ENCODE measurements at regions not wholly inside any gene's neighbourhood (a gene's known extent, or its start where the extent isn't known, plus 50 kb on each side); places are given as distances from the start of the nearest gene placed in this dataset.

- no peak overlapping the region for H3K27ac ChIP-seq (replicated peaks in 1 of 4)
- no peaks in the 10 kb centered on the region for H3K27me3 ChIP-seq
- no peak overlapping the region for H3K4me3 ChIP-seq
- H3K36me3 ChIP-seq = no peaks in the 10 kb centered on the region
- TF ChIP-seq POLR2AphosphoS5 (IDR thresholded peaks at IDR 0.05) = no peak
- intact Hi-C loops (cut with DNase I) = no loop called here
- 54% methylated on average over 7 of the region's 7 CpGs for WGBS
- no peak for DNase-seq (ENCODE audit: extremely low spot score)
- H3K9me3 ChIP-seq = peaks cover 0 to 8% (median 3%) of the 10 kb centered on the region in 4 donors
- no peaks in the 10 kb centered on the region for H3K4me1 ChIP-seq
Measured at GRCh38 chr9:29691758-29692407, 2118.6 kb upstream of the C9orf72 start.

GRCh38 chr9:29697011-29697410, 2123.7 kb upstream of the C9orf72 start:
- no peak for DNase-seq (ENCODE audit: extremely low spot score)
- H3K36me3 ChIP-seq = no peaks in the 10 kb centered on the region
- H3K4me3 ChIP-seq = no peak overlapping the region
- no peaks in the 10 kb centered on the region for H3K4me1 ChIP-seq
- H3K27ac ChIP-seq (replicated peaks in 1 of 4) = no peak overlapping the region
- TF ChIP-seq, protein P1, sequence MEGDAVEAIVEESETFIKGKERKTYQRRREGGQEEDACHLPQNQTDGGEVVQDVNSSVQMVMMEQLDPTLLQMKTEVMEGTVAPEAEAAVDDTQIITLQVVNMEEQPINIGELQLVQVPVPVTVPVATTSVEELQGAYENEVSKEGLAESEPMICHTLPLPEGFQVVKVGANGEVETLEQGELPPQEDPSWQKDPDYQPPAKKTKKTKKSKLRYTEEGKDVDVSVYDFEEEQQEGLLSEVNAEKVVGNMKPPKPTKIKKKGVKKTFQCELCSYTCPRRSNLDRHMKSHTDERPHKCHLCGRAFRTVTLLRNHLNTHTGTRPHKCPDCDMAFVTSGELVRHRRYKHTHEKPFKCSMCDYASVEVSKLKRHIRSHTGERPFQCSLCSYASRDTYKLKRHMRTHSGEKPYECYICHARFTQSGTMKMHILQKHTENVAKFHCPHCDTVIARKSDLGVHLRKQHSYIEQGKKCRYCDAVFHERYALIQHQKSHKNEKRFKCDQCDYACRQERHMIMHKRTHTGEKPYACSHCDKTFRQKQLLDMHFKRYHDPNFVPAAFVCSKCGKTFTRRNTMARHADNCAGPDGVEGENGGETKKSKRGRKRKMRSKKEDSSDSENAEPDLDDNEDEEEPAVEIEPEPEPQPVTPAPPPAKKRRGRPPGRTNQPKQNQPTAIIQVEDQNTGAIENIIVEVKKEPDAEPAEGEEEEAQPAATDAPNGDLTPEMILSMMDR (IDR thresholded peaks at IDR 0.05) = no peak
- TF ChIP-seq POLR2AphosphoS5 (IDR thresholded peaks at IDR 0.05) = no peak
- no peak for TF ChIP-seq EP300 (IDR thresholded peaks at IDR 0.05)
- no peak for TF ChIP-seq POLR2A (IDR thresholded peaks at IDR 0.05; ENCODE audit: low read depth)
- intact Hi-C loops (cut with DNase I) = no loop called here
- 71% methylated on average over 2 of the region's 2 CpGs for WGBS
- no peaks in the 10 kb centered on the region for H3K27me3 ChIP-seq
- peaks cover 0 to 8% (median 3%) of the 10 kb centered on the region in 4 donors for H3K9me3 ChIP-seq

DNA sequence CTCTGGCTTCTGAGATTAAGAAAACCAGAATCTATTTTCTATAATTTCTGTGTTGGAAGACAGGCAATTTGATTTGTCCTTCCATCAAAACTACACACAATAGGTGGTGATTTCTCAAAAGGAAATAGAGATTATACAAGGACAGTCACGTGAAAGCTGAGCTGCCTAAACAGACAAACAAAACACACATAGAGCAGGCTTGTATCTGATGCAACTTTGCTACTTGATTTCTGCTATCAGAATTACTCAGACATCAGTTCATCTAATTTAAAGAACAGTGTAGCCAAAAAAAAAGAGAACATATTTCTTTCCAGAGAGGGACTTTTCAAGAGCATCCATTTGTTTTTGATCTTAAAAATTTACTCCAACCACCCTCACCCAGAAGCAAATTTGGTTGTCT, 2128.3 kb upstream of the C9orf72 start:
- TF ChIP-seq EP300 (IDR thresholded peaks at IDR 0.05) = no peak
- no peak for TF ChIP-seq POLR2A (IDR thresholded peaks at IDR 0.05; ENCODE audit: low read depth)
- no peak for TF ChIP-seq POLR2AphosphoS5 (IDR thresholded peaks at IDR 0.05)
- TF ChIP-seq, protein P1 (IDR thresholded peaks at IDR 0.05) = no peak
- H3K27ac ChIP-seq (replicated peaks in 1 of 4) = no peak overlapping the region

GRCh38 chr9:29701971-29702370, 2128.7 kb upstream of the C9orf72 start:
- Histone ChIP-seq H3K36me3 (no peaks in the 10 kb centered on the region), H3K27ac (replicated peaks in 1 of 4) (no peak overlapping the region), H3K4me3 (no peak overlapping the region), H3K9me3 (no peaks in the 10 kb centered on the region), H3K27me3 (no peaks in the 10 kb centered on the region), H3K4me1 (no peaks in the 10 kb centered on the region)
- DNase-seq (ENCODE audit: extremely low spot score) = no peak
- no peak for TF ChIP-seq POLR2A (IDR thresholded peaks at IDR 0.05; ENCODE audit: low read depth)
- TF ChIP-seq POLR2AphosphoS5 (IDR thresholded peaks at IDR 0.05) = no peak
- TF ChIP-seq, protein P1 (IDR thresholded peaks at IDR 0.05) = no peak
- TF ChIP-seq EP300 (IDR thresholded peaks at IDR 0.05) = no peak
- intact Hi-C loops (cut with DNase I) = no loop called here

More for the DNA sequence above, 2128.3 kb upstream of the C9orf72 start:
- Histone ChIP-seq H3K36me3 (no peaks in the 10 kb centered on the region), H3K4me1 (no peaks in the 10 kb centered on the region), H3K27me3 (no peaks in the 10 kb centered on the region), H3K4me3 (no peak overlapping the region), H3K9me3 (no peaks in the 10 kb centered on the region)
- no peak for DNase-seq (ENCODE audit: extremely low spot score)
- WGBS = 71% methylated on average over 1 of the region's 1 CpG
- intact Hi-C loops (cut with DNase I) = no loop called here

DNA sequence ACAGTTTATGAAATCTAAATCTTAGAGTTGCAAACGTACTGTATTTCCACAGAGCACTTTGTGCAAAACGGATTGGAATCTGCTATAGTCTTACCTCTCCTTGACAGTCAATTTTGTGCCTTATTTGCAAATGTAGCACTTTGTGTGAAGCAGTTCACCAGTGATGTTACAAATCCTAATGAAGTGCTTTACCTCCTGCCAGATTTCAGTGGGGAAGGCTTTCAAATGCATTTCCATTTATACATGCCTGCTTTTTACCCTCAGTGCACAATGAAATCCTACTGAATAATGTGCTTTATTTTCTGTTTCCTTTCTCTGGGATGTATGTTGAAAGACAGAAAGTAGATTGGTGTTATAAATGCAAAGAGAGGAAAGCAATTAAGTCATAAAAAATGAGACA, 2141.6 kb upstream of the C9orf72 start:
- H3K36me3 ChIP-seq = no peaks in the 10 kb centered on the region
- no peak for DNase-seq (ENCODE audit: extremely low spot score)
- intact Hi-C loops (cut with DNase I) = no loop called here
- no peak overlapping the region for H3K27ac ChIP-seq (replicated peaks in 1 of 4)
- no peaks in the 10 kb centered on the region for H3K27me3 ChIP-seq
- no peaks in the 10 kb centered on the region for H3K9me3 ChIP-seq
- H3K4me1 ChIP-seq = no peaks in the 10 kb centered on the region
- 41% methylated on average over 2 of the region's 2 CpGs for WGBS
- TF ChIP-seq POLR2AphosphoS5 (IDR thresholded peaks at IDR 0.05) (no peak), EP300 (IDR thresholded peaks at IDR 0.05) (no peak), POLR2A (IDR thresholded peaks at IDR 0.05; ENCODE audit: low read depth) (no peak)
- TF ChIP-seq, protein P1 (IDR thresholded peaks at IDR 0.05) = no peak
- H3K4me3 ChIP-seq = no peak overlapping the region

Data from esophagus muscularis mucosa (tissue), 4 donors.